K562 (cell line): ENCODE measurements at regions not wholly inside any gene's neighbourhood (a gene's known extent, or its start where the extent isn't known, plus 50 kb on each side); places are given as distances from the start of the nearest gene placed in this dataset.
"Not testable (repeated sequence)": the region's sequence is repeated elsewhere in the genome, so short reads cannot be mapped to it uniquely, and the experiment has no call there.

Source experiments
- ATAC-seq: fragments of 200-7000 bp; cut with Tn5 transposase; 3 replicates; pipeline ENCODE4 v1.9.1; 2020; ENCODE audit warnings: moderate library complexity
- BruUV-seq: library from RNA; stranded (reverse); fragments of 400-500 nt; replicated peaks from 2 replicates; lab custom pipeline; 2021; lab: Mats Ljungman, UMichigan
- CTCF ChIA-PET: fragments of 300-600 bp; formaldehyde crosslinking; extraction: SDS; loops from one replicate; lab custom pipeline; 2021; ENCODE audit warnings: low intra/inter-chr PET ratio; lab: Yijun Ruan, JAX
- POLR2A ChIA-PET: fragments of 300-600, 350-650 bp; sonication (Branson Sonifier 250); formaldehyde crosslinking; extraction: SDS; loops from one replicate; lab custom pipeline; 2021; ENCODE audit warnings: antibody characterized with exemption, inconsistent platforms; lab: Yijun Ruan, JAX
- DNase-seq, 4 experiments: peaks; one replicate each; pipeline versions ENCODE4 v3.0.0 to v3.0.0-alpha.2; 2011 to 2018; ENCODE audit warnings: low spot score in 3 of 4, mixed read lengths in 3 of 4; ENCODE audit errors: extremely low read depth in 1 of 4
- FAIRE-seq: peaks from 2 replicates; lab custom pipeline; 2011; peaks lifted over from hg19 to GRCh38; lab: Jason Lieb, UNC
- H2AFZ ChIP-seq: 2 replicates; pipeline ENCODE4 v1.6.0; 2011; ENCODE audit warnings: low read depth, low read length, control low read depth, inconsistent platforms
- H3K27ac ChIP-seq: fragments of 200-600 bp; 3 replicates; pipeline ENCODE4 v1.8.0; 2011; ENCODE audit warnings: low read depth, mild to moderate bottlenecking, control low read depth, inconsistent platforms, low read length, moderate library complexity, mixed read lengths; ENCODE audit errors: extremely low read depth
- H3K27me3 ChIP-seq, 2 experiments: fragments of 300-600 bp in 1 of 2; 2 replicates in 1 of 2; 3 replicates in 1 of 2; pipeline versions ENCODE4 v1.6.0 to v1.8.0; 2011; ENCODE audit warnings: inconsistent platforms in 2 of 2, low read length in 2 of 2, mild to moderate bottlenecking in 1 of 2, mixed read lengths in 1 of 2, moderate library complexity in 1 of 2; ENCODE audit not compliant: control insufficient read depth in 2 of 2, insufficient read depth in 2 of 2
- H3K36me3 ChIP-seq: fragments of 300-600 bp; 3 replicates; pipeline ENCODE4 v1.8.0; 2011; ENCODE audit warnings: mild to moderate bottlenecking, low read length, inconsistent platforms; ENCODE audit not compliant: control insufficient read depth, insufficient read depth
- H3K4me1 ChIP-seq, 2 experiments: fragments of 200-600 bp in 1 of 2; replicated peaks in 1 of 2; 2 replicates in 1 of 2; 3 replicates in 1 of 2; pipeline versions ENCODE4 v1.5.1 to v1.8.0; 2011; ENCODE audit warnings: inconsistent platforms in 2 of 2, low read length in 2 of 2, mild to moderate bottlenecking in 1 of 2, mixed read lengths in 1 of 2, moderate library complexity in 1 of 2; ENCODE audit not compliant: control insufficient read depth in 2 of 2, insufficient read depth in 2 of 2
- H3K4me2 ChIP-seq: 2 replicates; pipeline ENCODE4 v1.6.1; 2011; ENCODE audit warnings: low read length, control low read depth, inconsistent platforms, mixed read lengths; ENCODE audit not compliant: insufficient read depth
- H3K4me3 ChIP-seq: fragments of 200-600 bp; sonication (generic), shearing (Covaris generic); 2 replicates; pipeline ENCODE4 v1.5.1; 2016; ENCODE audit warnings: control low read depth, inconsistent platforms
- H3K79me2 ChIP-seq: fragments of 200-600 bp; 3 replicates; pipeline ENCODE4 v1.8.0; 2011; ENCODE audit warnings: low read length, inconsistent platforms; ENCODE audit not compliant: control insufficient read depth, insufficient read depth
- H3K9ac ChIP-seq, 2 experiments: 2 replicates each; pipeline versions ENCODE4 v1.6.0 to v1.6.1; 2011; ENCODE audit warnings: low read depth in 2 of 2, low read length in 2 of 2, control low read depth in 1 of 2, inconsistent platforms in 1 of 2, mild to moderate bottlenecking in 1 of 2, mixed read lengths in 1 of 2; ENCODE audit not compliant: insufficient read depth in 1 of 2
- H3K9me1 ChIP-seq: one replicate; pipeline ENCODE4 v1.6.0; 2011; ENCODE audit warnings: inconsistent platforms, mild to moderate bottlenecking, low read length, moderate library complexity; ENCODE audit not compliant: control insufficient read depth, insufficient read depth
- H3K9me3 ChIP-seq: replicated peaks from 2 replicates; pipeline ENCODE4 v1.5.1; 2011; ENCODE audit warnings: low read depth, low read length, inconsistent platforms; ENCODE audit not compliant: control insufficient read depth, insufficient read depth
- H4K20me1 ChIP-seq: replicated peaks from 2 replicates; pipeline ENCODE4 v1.6.1; 2011; ENCODE audit warnings: low read length, inconsistent platforms, mixed read lengths; ENCODE audit not compliant: control insufficient read depth, insufficient read depth
- BACH1 ChIP-seq: fragments of 200-800 bp; sonication (Bioruptor generic); IDR thresholded peaks from 2 replicates; pipeline ENCODE4 v1.6.1; 2016; ENCODE audit warnings: missing genetic modification characterization, missing compliant biosample characterization
- CHD1 ChIP-seq: fragments of 200-600 bp; sonication (generic); IDR thresholded peaks from one replicate; pipeline ENCODE4 v1.6.1; 2012; ENCODE audit warnings: mild to moderate bottlenecking, moderate library complexity, low read length, inconsistent platforms
- ETS1 ChIP-seq: conservative IDR thresholded peaks from 2 replicates; pipeline ENCODE4 v1.6.1; 2011; ENCODE audit warnings: low read depth, mild to moderate bottlenecking, low read length; ENCODE audit not compliant: control insufficient read depth
- JUND ChIP-seq, 2 experiments: IDR thresholded peaks; 2 replicates in 1 of 2; 3 replicates in 1 of 2; pipeline ENCODE4 v1.6.1; 2011; ENCODE audit warnings: borderline replicate concordance in 2 of 2, low read depth in 2 of 2, low read length in 2 of 2, improper control_type of control experiment in 1 of 2, missing biosample characterization in 1 of 2, missing genetic modification characterization in 1 of 2, missing genetic modification reagents in 1 of 2
- KLF13 ChIP-seq: fragments of 450-650 bp; IDR thresholded peaks from 2 replicates; pipeline ENCODE4 v1.6.1; 2016; ENCODE audit warnings: missing genetic modification characterization, low read depth, mild to moderate bottlenecking, missing compliant biosample characterization, moderate library complexity, borderline replicate concordance
- MAFG ChIP-seq: fragments of 450-650 bp; conservative IDR thresholded peaks from 2 replicates; pipeline ENCODE4 v1.6.1; 2016; ENCODE audit warnings: missing genetic modification characterization, missing compliant biosample characterization
- NFE2 ChIP-seq: IDR thresholded peaks from 2 replicates; pipeline ENCODE4 v1.6.1; 2014; ENCODE audit warnings: antibody characterized with exemption, low read depth
- ZNF316 ChIP-seq: fragments of 450-650 bp; IDR thresholded peaks from 2 replicates; pipeline ENCODE4 v1.6.1; 2016
- WGBS: fragments of 100-300 bp; shearing (Covaris generic); methylation state at CpG from one replicate; pipeline ENCODE4 v1.1.6; 2016; ENCODE audit warnings: low coverage, mixed read lengths; ENCODE audit not compliant: insufficient coverage; ENCODE audit errors: missing lambda C conversion rate; 5-methylcytosine and 5-hydroxymethylcytosine counted together
- in situ Hi-C: fragments of 300-500 bp; cut with MboI; formaldehyde crosslinking; loops from 4 replicates; pipeline ENCODE4 v1.15.0; 2018; ENCODE audit warnings: inconsistent platforms, mixed read lengths
- intact Hi-C: fragments of 100-400 bp; cut with micrococcal nuclease; formaldehyde crosslinking; loops from 2 replicates; pipeline ENCODE4 v1.14.2; 2022
- TF ChIP-seq, protein P1 (sequence below): sonication (generic); formaldehyde crosslinking; IDR thresholded peaks from 2 replicates; pipeline ENCODE4 v1.8.1; 2023; ENCODE audit warnings: mild to moderate bottlenecking, missing genetic modification reagents

DNA sequence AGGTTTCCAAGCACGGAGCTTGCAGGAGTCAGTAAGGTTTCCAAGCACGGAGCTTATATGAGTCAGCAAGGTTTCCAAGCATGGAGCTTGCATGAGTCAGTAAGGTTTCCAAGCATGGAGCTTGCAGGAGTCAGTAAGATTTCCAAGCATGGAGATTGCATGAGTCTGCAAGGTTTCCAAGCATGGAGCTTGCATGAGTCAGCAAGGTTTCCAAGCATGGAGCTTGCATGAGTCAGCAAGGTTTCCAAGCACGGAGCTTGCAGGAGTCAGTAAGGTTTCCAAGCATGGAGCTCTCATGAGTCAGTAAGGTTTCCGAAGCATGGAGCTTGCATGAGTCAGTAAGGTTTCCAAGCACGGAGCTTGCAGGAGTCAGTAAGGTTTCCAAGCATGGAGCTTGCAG lies 153.7 kb upstream of the TMEM132C start:
- H3K27me3 ChIP-seq; H3K27ac ChIP-seq; H3K4me2 ChIP-seq; CTCF ChIA-PET; H3K4me1 ChIP-seq; H2AFZ ChIP-seq; BruUV-seq; intact Hi-C loops; in situ Hi-C loops; H4K20me1 ChIP-seq; ATAC-seq; H3K36me3 ChIP-seq; H3K9me3 ChIP-seq; H3K9ac ChIP-seq; DNase-seq; H3K9me1 ChIP-seq; H3K4me3 ChIP-seq; H3K79me2 ChIP-seq; TF ChIP-seq JUND (IDR thresholded peaks at IDR 0.05; ENCODE audit: borderline replicate concordance, low read depth, low read length): not testable (repeated sequence)
- POLR2A ChIA-PET, result interaction anchor here (0.6 kb wide), 1 partner anchor 196 kb away, joined by 3 read pairs; no protein-coding TSS in a partner anchor
- WGBS, result 1% methylated on average over 5 of the region's 5 CpGs
- peak; percentile 55; the same call in 1 of the 2 replicates for TF ChIP-seq BACH1 (tag)
- peak; percentile 11; the same call in 1 of the 3 replicates for TF ChIP-seq JUND (tag; IDR thresholded peaks at IDR 0.05; ENCODE audit: borderline replicate concordance, low read depth, low read length)
- TF ChIP-seq NFE2, result 0 out of 2 replicates have a peak, but pooled peaks have one; percentile 10
- peak; percentile 48; the same call in 1 of the 2 replicates for TF ChIP-seq MAFG
- peak; percentile 78 for TF ChIP-seq ZNF316
- peak; percentile 11 for FAIRE-seq

DNA sequence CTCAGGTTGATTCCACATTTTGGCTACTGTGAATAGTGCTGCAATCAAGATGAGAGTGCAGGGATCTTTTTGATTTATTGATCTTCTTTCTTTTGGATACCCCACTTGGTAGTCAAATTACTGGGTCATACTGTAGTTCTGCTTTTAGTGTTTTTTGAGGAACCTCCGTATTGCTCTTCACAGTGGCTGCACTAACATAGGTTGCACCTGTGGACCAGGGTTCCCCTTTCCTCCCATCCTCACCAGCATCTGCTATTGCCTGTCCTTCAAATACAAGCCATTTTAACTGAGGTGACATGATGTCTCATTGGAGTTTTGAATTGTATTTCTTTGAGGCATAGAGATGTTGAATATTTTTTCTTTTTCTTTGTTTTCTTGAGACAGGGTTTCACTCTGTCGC lies 152.5 kb upstream of the TMEM132C start:
- no peak overlapping the region for H3K9ac ChIP-seq
- H3K9me1 ChIP-seq, result no peaks in the 10 kb centered on the region
- H3K27ac ChIP-seq, result no peak overlapping the region
- POLR2A ChIA-PET, result no interaction called here
- 0% methylated on average over 2 of the region's 2 CpGs for WGBS
- intact Hi-C loops (no loop called here), in situ Hi-C loops (no loop called here)
- FAIRE-seq (no peak), ATAC-seq (no peak), DNase-seq (no peak)
- no peaks in the 10 kb centered on the region for H3K4me1 ChIP-seq
- H3K4me2 ChIP-seq, result no peak overlapping the region
- no peak overlapping the region for H3K4me3 ChIP-seq
- no peaks in the 10 kb centered on the region for H3K36me3 ChIP-seq
- no peaks in the 10 kb centered on the region for H3K9me3 ChIP-seq
- H3K27me3 ChIP-seq, result no peaks in the 10 kb centered on the region
- BruUV-seq, result no TSS peak
- H4K20me1 ChIP-seq, result no peaks in the 10 kb centered on the region
- H3K79me2 ChIP-seq, result no peaks in the 10 kb centered on the region
- H2AFZ ChIP-seq, result no peak overlapping the region
- CTCF ChIA-PET, result no interaction called here
- TF ChIP-seq CHD1 (no peak), ETS1 (no peak), KLF13 (tag) (no peak)
- TF ChIP-seq, protein P1, sequence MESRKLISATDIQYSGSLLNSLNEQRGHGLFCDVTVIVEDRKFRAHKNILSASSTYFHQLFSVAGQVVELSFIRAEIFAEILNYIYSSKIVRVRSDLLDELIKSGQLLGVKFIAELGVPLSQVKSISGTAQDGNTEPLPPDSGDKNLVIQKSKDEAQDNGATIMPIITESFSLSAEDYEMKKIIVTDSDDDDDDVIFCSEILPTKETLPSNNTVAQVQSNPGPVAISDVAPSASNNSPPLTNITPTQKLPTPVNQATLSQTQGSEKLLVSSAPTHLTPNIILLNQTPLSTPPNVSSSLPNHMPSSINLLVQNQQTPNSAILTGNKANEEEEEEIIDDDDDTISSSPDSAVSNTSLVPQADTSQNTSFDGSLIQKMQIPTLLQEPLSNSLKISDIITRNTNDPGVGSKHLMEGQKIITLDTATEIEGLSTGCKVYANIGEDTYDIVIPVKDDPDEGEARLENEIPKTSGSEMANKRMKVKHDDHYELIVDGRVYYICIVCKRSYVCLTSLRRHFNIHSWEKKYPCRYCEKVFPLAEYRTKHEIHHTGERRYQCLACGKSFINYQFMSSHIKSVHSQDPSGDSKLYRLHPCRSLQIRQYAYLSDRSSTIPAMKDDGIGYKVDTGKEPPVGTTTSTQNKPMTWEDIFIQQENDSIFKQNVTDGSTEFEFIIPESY (CRISPR knock-in tag), result no peak
